ENCODE measurements at regions not wholly inside any gene's neighbourhood (a gene's known extent, or its start where the extent isn't known, plus 50 kb on each side); places are given as distances from the start of the nearest gene placed in this dataset.

DNA sequence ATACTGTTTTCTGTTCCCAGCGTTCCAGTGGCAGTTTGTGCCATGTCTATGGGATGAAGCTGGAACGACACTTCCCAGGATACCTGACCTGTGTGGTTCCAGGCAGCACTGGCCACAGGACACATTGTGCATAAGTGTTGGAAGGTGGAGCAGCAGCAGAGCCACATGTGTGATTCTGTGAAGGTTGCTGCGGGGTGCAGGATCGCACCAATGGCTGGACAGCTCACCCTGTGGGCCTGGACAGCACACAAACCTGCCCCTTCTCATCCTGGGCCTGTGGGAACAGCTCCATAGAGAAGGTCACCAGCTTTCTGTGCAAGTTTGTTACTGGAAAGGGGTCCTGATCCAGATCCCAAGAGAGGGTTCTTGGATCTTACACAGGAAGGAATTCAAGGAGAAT lies 252.2 kb upstream of the RAB6C start (continued):
- no peak for TF ChIP-seq RCOR1 (IDR thresholded peaks at IDR 0.05; ENCODE audit: low read length)
- no peak for TF ChIP-seq EZH2phosphoT487 (IDR thresholded peaks at IDR 0.05; ENCODE audit: borderline replicate concordance, low read depth)
- no peak for TF ChIP-seq ELF1 (IDR thresholded peaks at IDR 0.05)
- no peak for TF ChIP-seq FOSL2 (IDR thresholded peaks at IDR 0.05; ENCODE audit: borderline replicate concordance, low read depth)
- no peak for TF ChIP-seq MXI1 (IDR thresholded peaks at IDR 0.05; ENCODE audit: low read depth, low read length)
- TF ChIP-seq USF2 (IDR thresholded peaks at IDR 0.05; ENCODE audit: borderline replicate concordance, low read depth, low read length): no peak
- no peak for TF ChIP-seq GABPA (IDR thresholded peaks at IDR 0.05; ENCODE audit: low read depth)
- TF ChIP-seq RFX5 (IDR thresholded peaks at IDR 0.05; ENCODE audit: low read length): no peak
- TF ChIP-seq TEAD4 (IDR thresholded peaks at IDR 0.05; ENCODE audit: borderline replicate concordance, insufficient read depth): no peak

- Histone ChIP-seq H3K27me3 (ENCODE audit: insufficient read depth) (no peaks in the 10 kb centered on the region), H4K20me1 (ENCODE audit: insufficient read depth) (no peaks in the 10 kb centered on the region), H3F3A (replicated peaks; ENCODE audit: insufficient read depth) (no peaks in the 10 kb centered on the region), H3K79me2 (ENCODE audit: insufficient read depth) (no peaks in the 10 kb centered on the region), H3K36me3 (replicated peaks in 1 of 2; ENCODE audit: control insufficient read depth in 1 of 2, insufficient read depth in 2 of 2, low read length in 1 of 2) (no peaks in the 10 kb centered on the region), H3K9me3 (no peaks in the 10 kb centered on the region), H2AFZ (ENCODE audit: low read depth) (no peak overlapping the region), H3K9me2 (no peaks in the 10 kb centered on the region), H3K9ac (no peak overlapping the region), H3K4me2 (no peak overlapping the region), H3K4me3 (ENCODE audit: low read depth in 2 of 2, low read length in 1 of 2) (no peak overlapping the region), H3K4me1 (ENCODE audit: control insufficient read depth in 1 of 2, insufficient read depth in 2 of 2, low read depth in 1 of 2, low read length in 1 of 2) (no peaks in the 10 kb centered on the region), H3K27ac (ENCODE audit: low read depth in 2 of 2, low read length in 1 of 2) (no peak overlapping the region)
- POLR2A ChIA-PET: no interaction called here
- DNase-seq: no peak
- CTCF ChIA-PET: no interaction called here
- TF ChIP-seq, protein P1, sequence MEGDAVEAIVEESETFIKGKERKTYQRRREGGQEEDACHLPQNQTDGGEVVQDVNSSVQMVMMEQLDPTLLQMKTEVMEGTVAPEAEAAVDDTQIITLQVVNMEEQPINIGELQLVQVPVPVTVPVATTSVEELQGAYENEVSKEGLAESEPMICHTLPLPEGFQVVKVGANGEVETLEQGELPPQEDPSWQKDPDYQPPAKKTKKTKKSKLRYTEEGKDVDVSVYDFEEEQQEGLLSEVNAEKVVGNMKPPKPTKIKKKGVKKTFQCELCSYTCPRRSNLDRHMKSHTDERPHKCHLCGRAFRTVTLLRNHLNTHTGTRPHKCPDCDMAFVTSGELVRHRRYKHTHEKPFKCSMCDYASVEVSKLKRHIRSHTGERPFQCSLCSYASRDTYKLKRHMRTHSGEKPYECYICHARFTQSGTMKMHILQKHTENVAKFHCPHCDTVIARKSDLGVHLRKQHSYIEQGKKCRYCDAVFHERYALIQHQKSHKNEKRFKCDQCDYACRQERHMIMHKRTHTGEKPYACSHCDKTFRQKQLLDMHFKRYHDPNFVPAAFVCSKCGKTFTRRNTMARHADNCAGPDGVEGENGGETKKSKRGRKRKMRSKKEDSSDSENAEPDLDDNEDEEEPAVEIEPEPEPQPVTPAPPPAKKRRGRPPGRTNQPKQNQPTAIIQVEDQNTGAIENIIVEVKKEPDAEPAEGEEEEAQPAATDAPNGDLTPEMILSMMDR (IDR thresholded peaks at IDR 0.05): no peak
- TF ChIP-seq YY1 (IDR thresholded peaks at IDR 0.05; ENCODE audit: low read depth): no peak
- TF ChIP-seq TAF1 (IDR thresholded peaks at IDR 0.05; ENCODE audit: borderline replicate concordance, low read depth, low read length): no peak
- TF ChIP-seq, protein P2, sequence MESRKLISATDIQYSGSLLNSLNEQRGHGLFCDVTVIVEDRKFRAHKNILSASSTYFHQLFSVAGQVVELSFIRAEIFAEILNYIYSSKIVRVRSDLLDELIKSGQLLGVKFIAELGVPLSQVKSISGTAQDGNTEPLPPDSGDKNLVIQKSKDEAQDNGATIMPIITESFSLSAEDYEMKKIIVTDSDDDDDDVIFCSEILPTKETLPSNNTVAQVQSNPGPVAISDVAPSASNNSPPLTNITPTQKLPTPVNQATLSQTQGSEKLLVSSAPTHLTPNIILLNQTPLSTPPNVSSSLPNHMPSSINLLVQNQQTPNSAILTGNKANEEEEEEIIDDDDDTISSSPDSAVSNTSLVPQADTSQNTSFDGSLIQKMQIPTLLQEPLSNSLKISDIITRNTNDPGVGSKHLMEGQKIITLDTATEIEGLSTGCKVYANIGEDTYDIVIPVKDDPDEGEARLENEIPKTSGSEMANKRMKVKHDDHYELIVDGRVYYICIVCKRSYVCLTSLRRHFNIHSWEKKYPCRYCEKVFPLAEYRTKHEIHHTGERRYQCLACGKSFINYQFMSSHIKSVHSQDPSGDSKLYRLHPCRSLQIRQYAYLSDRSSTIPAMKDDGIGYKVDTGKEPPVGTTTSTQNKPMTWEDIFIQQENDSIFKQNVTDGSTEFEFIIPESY (IDR thresholded peaks at IDR 0.05; ENCODE audit: borderline replicate concordance, low read depth): no peak
- TF ChIP-seq EZH2phosphoT487 (IDR thresholded peaks at IDR 0.05; ENCODE audit: borderline replicate concordance, low read depth): no peak
- WGBS (ENCODE audit: low lambda C conversion rate): 23% methylated on average over 8 of the region's 14 CpGs
These were observed 251.2 kb upstream of the RAB6C start for GRCh38 chr2:129728035-129728972.

Data from SK-N-SH (cell line).